GM12872 (cell line): ENCODE measurements at regions not wholly inside any gene's neighbourhood (a gene's known extent, or its start where the extent isn't known, plus 50 kb on each side); places are given as distances from the start of the nearest gene placed in this dataset.

Experiments
- TF ChIP-seq, protein P1 (sequence below): IDR thresholded peaks from 3 replicates; pipeline ENCODE4 v1.5.1; 2011; ENCODE audit warnings: low read depth, mild to moderate bottlenecking, low read length, moderate library complexity; ENCODE audit not compliant: insufficient read depth

DNA sequence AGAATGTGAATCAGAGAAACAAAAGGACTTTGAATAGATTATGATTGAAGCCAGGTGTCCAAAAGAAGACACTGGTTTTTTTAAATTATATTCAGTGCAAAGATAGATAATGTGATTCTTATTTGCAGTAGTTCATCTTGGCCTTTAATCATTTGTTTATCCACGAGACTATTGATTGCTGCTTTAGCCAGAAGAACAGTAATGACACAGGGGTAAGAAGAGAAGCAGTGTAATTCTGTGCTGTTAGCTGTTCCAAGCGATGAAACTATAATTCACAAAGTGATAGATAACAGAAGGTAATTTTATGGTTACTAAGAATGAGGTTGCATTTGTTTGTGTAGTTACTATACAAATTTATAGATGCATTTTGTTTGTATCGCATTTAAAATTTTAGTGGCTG is 311.6 kb downstream of the MZT1 start:
- TF ChIP-seq, protein P1, sequence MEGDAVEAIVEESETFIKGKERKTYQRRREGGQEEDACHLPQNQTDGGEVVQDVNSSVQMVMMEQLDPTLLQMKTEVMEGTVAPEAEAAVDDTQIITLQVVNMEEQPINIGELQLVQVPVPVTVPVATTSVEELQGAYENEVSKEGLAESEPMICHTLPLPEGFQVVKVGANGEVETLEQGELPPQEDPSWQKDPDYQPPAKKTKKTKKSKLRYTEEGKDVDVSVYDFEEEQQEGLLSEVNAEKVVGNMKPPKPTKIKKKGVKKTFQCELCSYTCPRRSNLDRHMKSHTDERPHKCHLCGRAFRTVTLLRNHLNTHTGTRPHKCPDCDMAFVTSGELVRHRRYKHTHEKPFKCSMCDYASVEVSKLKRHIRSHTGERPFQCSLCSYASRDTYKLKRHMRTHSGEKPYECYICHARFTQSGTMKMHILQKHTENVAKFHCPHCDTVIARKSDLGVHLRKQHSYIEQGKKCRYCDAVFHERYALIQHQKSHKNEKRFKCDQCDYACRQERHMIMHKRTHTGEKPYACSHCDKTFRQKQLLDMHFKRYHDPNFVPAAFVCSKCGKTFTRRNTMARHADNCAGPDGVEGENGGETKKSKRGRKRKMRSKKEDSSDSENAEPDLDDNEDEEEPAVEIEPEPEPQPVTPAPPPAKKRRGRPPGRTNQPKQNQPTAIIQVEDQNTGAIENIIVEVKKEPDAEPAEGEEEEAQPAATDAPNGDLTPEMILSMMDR, result no peak

DNA sequence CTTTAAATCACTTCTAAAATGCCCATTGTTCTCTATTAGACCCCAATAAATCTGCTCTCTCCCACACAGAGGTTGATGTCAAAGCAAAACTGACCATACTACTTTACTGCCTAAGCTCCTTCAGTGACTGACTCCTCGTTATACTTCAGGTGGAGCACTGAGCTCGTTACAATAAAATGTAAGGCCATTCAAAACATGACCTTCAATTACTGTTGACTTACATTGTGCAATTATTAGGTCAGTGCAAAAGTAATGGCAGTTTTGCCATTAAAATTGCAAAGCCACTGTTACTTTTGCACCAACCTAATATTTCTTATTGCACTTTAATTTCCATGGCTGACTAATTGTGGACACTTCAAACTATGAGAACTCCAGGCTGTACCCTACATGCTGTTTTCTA is 314.9 kb downstream of the MZT1 start:
- TF ChIP-seq, protein P1, result no peak

DNA sequence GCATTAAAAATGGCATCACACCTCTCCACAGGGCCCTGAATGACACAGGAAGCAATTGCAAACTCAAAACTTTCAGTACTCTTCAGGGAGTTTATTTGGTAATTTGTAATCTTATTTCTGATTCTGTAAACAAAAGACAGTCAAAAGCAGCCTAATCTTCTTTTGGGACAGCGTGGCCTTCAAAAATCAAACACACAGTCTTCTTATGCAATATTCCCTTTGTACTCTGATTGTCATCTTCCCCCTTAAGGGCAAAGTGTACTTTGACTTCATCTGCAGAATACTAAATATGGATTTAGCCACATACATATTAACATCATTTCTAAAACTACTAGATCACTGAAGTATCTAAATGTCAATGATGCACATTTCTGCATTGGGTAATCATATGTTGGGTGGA is 322.0 kb downstream of the MZT1 start:
- TF ChIP-seq, protein P1, result no peak

DNA sequence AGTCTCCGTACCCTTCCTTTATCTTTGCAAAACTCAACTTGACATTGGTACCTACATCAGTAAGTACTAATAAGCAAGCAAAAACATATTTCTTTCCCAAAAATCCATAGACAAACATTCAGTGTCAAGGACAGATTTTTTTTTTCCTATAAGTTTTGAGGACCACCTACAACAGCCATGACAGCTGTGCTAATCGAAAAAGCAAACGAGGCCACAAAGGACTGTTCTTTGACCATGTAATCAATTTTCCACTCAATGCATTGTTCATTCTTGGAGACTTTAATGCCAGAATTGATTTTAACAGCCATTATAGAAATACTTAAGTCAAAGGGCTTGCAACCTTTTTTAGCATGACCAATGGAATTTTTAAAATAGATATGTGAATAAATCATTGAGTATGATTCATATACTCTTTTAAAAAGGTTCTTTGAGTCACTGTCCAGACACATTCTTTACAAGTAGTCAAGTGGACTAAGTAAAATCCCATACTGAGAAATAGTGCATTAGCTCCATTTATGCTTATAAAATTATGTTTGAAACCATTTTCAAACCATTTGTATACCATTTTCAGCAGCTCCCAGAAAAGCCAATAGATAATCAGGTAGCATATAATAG is 323.9 kb downstream of the MZT1 start:
- TF ChIP-seq, protein P1, result no peak

DNA sequence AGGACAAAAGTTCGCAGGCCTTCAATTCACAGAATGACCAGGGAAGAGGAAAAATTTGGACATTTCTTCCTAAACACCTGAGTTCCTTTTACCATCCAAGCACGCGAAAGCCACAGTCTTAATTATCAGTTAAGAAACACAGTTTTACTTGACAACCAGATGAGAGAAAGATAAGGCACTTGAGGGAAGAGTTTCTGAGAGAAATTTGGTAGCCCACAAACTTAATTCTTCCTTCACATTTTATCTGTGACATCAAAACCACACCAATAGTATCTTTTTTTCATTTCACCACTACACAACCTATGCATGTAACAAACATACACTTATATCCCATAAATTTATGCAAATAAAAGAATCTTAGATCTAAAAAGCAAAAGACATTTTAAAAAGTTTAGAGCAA is 326.6 kb downstream of the MZT1 start:
- TF ChIP-seq, protein P1, result no peak

DNA sequence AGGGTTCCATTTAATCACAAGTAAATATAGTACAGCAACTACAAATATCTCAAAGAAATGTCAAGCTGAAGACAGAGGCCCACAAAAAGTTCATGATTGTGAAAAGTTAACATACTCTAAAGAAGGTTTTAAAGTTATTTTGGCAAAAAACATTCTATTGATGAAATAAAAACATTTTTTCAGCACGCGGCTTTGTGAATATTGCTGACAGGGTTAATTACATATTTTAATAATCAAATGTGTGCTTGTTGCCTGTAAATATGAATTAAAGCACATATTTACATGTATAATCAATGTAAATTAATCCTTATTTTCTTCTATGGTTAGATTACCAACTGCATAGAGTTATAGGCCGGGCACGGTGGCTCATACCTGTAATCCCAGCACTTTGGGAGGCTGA is 328.1 kb downstream of the MZT1 start:
- TF ChIP-seq, protein P1, result no peak

DNA sequence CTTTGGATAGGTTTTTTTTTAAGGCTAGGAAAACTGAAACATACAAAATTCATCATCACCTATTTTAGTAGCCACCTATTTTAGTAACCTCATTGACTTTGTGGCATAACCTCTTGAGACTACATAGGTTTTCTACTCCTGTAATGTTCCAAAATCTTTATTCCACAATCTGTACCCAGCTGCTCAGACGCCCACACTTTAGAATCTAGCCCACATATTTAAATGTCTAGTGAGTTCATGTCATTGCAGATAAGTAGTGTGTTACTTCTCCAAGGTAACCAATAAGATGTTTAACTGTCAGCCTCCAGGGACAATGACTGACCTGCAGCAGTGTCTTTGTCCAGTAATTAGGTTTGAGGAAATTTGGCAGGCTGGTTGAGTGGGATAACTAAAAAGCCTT is 330.2 kb downstream of the MZT1 start:
- TF ChIP-seq, protein P1, result no peak
